WTC11 (cell line): ENCODE measurements at regions not wholly inside any gene's neighbourhood (a gene's known extent, or its start where the extent isn't known, plus 50 kb on each side); places are given as distances from the start of the nearest gene placed in this dataset.

ENCODE experiments used
- ATF1 ChIP-seq: sonication (generic); formaldehyde crosslinking; IDR thresholded peaks from 2 replicates; pipeline ENCODE4 v1.8.1; 2023; ENCODE audit warnings: mild to moderate bottlenecking, moderate library complexity, missing genetic modification reagents
- FOXP1 ChIP-seq: sonication (generic); formaldehyde crosslinking; IDR thresholded peaks from 2 replicates; pipeline ENCODE4 v1.8.0; 2022; ENCODE audit warnings: missing genetic modification reagents, mild to moderate bottlenecking, moderate library complexity, borderline replicate concordance
- NFE2L1 ChIP-seq: sonication (generic); formaldehyde crosslinking; IDR thresholded peaks from 2 replicates; pipeline ENCODE4 v1.8.1; 2023; ENCODE audit warnings: missing genetic modification reagents
- NR3C1 ChIP-seq: sonication (generic); formaldehyde crosslinking; conservative IDR thresholded peaks from 2 replicates; pipeline ENCODE4 v1.8.1; 2023; ENCODE audit warnings: low read depth, mild to moderate bottlenecking, missing genetic modification reagents
- TEAD1 ChIP-seq: sonication (generic); formaldehyde crosslinking; IDR thresholded peaks from 2 replicates; pipeline ENCODE4 v1.8.0; 2022; ENCODE audit warnings: mild to moderate bottlenecking, missing genetic modification reagents
- ZNF263 ChIP-seq: sonication (generic); formaldehyde crosslinking; IDR thresholded peaks from 2 replicates; pipeline ENCODE4 v1.8.1; 2022; ENCODE audit warnings: low read depth, mild to moderate bottlenecking, moderate library complexity, missing genetic modification reagents
- TF ChIP-seq, protein P1 (sequence below): fragments of 200-600 bp; IDR thresholded peaks from 2 replicates; pipeline ENCODE4 v1.8.0; 2022; ENCODE audit warnings: antibody characterized with exemption
- TF ChIP-seq, protein P2 (sequence below): sonication (generic); formaldehyde crosslinking; conservative IDR thresholded peaks from 2 replicates; pipeline ENCODE4 v1.8.1; 2022; ENCODE audit warnings: mild to moderate bottlenecking, missing genetic modification reagents
- TF ChIP-seq, protein P3 (sequence below): sonication (generic); formaldehyde crosslinking; IDR thresholded peaks from 2 replicates; pipeline ENCODE4 v1.8.0; 2022; ENCODE audit warnings: mild to moderate bottlenecking, missing genetic modification reagents
- TF ChIP-seq, protein P4 (sequence below): sonication (generic); formaldehyde crosslinking; IDR thresholded peaks from 2 replicates; pipeline ENCODE4 v1.8.1; 2022; ENCODE audit warnings: mild to moderate bottlenecking, moderate library complexity, missing genetic modification reagents

DNA sequence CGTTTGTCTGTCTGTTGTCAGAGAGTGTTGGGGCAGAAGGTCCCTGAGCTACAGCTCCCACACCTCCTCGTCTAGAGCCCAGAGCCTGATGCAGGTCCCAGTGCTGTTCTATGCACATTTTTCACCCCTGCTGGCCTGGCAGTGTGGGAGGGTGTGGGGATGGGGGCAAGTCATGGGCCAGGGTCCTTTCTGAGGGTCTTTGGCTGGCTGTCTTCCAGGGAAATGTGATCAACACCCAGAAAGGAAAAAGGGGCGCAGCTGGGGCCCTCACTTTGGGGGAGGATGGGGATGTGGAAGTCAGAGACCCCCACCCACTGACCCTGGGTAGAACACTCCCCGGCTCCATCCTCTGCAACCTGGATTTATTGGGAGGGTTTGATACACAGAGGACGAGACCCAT is 50.0 kb upstream of the ZNF716 start:
- TF ChIP-seq, protein P1, sequence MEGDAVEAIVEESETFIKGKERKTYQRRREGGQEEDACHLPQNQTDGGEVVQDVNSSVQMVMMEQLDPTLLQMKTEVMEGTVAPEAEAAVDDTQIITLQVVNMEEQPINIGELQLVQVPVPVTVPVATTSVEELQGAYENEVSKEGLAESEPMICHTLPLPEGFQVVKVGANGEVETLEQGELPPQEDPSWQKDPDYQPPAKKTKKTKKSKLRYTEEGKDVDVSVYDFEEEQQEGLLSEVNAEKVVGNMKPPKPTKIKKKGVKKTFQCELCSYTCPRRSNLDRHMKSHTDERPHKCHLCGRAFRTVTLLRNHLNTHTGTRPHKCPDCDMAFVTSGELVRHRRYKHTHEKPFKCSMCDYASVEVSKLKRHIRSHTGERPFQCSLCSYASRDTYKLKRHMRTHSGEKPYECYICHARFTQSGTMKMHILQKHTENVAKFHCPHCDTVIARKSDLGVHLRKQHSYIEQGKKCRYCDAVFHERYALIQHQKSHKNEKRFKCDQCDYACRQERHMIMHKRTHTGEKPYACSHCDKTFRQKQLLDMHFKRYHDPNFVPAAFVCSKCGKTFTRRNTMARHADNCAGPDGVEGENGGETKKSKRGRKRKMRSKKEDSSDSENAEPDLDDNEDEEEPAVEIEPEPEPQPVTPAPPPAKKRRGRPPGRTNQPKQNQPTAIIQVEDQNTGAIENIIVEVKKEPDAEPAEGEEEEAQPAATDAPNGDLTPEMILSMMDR, result no peak
- TF ChIP-seq, protein P2, sequence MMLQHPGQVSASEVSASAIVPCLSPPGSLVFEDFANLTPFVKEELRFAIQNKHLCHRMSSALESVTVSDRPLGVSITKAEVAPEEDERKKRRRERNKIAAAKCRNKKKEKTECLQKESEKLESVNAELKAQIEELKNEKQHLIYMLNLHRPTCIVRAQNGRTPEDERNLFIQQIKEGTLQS (CRISPR knock-in tag), result no peak
- no peak for TF ChIP-seq NFE2L1
- no peak for TF ChIP-seq NR3C1 (CRISPR knock-in tag)
- no peak for TF ChIP-seq TEAD1 (CRISPR knock-in tag)
- TF ChIP-seq FOXP1, result no peak
- no peak for TF ChIP-seq ATF1
- TF ChIP-seq, protein P3, sequence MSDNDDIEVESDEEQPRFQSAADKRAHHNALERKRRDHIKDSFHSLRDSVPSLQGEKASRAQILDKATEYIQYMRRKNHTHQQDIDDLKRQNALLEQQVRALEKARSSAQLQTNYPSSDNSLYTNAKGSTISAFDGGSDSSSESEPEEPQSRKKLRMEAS (CRISPR knock-in tag), result no peak
- no peak for TF ChIP-seq ZNF263
- TF ChIP-seq, protein P4, sequence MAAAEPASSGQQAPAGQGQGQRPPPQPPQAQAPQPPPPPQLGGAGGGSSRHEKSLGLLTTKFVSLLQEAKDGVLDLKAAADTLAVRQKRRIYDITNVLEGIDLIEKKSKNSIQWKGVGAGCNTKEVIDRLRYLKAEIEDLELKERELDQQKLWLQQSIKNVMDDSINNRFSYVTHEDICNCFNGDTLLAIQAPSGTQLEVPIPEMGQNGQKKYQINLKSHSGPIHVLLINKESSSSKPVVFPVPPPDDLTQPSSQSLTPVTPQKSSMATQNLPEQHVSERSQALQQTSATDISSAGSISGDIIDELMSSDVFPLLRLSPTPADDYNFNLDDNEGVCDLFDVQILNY (CRISPR knock-in tag), result no peak
